ENCODE measurements at regions not wholly inside any gene's neighbourhood (a gene's known extent, or its start where the extent isn't known, plus 50 kb on each side); places are given as distances from the start of the nearest gene placed in this dataset.

GRCh38 chr10:109166935-109167334 lies 756.4 kb downstream of the XPNPEP1 start:
- no peak for DNase-seq (ENCODE audit: low read depth)
- H3K4me3 ChIP-seq (replicated peaks; ENCODE audit: low read depth, low read length): no peak overlapping the region
- no peak for TF ChIP-seq CTCF (IDR thresholded peaks at IDR 0.05; ENCODE audit: low read length, missing control alignments)

GRCh38 chr10:109159351-109159750 lies 764.0 kb downstream of the XPNPEP1 start:
- H3K4me3 ChIP-seq (replicated peaks; ENCODE audit: low read depth, low read length): no peak overlapping the region
- no peak for TF ChIP-seq CTCF (IDR thresholded peaks at IDR 0.05; ENCODE audit: low read length, missing control alignments)
- DNase-seq (ENCODE audit: low read depth): no peak

- no peak overlapping the region for H3K4me3 ChIP-seq (replicated peaks; ENCODE audit: low read depth, low read length)
- DNase-seq (ENCODE audit: low read depth): no peak
- TF ChIP-seq CTCF (IDR thresholded peaks at IDR 0.05; ENCODE audit: low read length, missing control alignments): no peak
Measured at GRCh38 chr10:109156396-109156795, 766.9 kb downstream of the XPNPEP1 start.

- no peak overlapping the region for H3K4me3 ChIP-seq (replicated peaks; ENCODE audit: low read depth, low read length)
- no peak for TF ChIP-seq CTCF (IDR thresholded peaks at IDR 0.05; ENCODE audit: low read length, missing control alignments)
- DNase-seq (ENCODE audit: low read depth): no peak
Measured at GRCh38 chr10:109149666-109150350, 773.5 kb downstream of the XPNPEP1 start.

GRCh38 chr10:109127363-109127762 lies 795.9 kb downstream of the XPNPEP1 start:
- TF ChIP-seq CTCF (IDR thresholded peaks at IDR 0.05; ENCODE audit: low read length, missing control alignments): no peak
- DNase-seq (ENCODE audit: low read depth): no peak

GRCh38 chr10:109126541-109126940 lies 796.8 kb downstream of the XPNPEP1 start:
- DNase-seq (ENCODE audit: low read depth): no peak
- no peak overlapping the region for H3K4me3 ChIP-seq (replicated peaks; ENCODE audit: low read depth, low read length)
- no peak for TF ChIP-seq CTCF (IDR thresholded peaks at IDR 0.05; ENCODE audit: low read length, missing control alignments)

More at GRCh38 chr10:109127363-109127762, 795.9 kb downstream of the XPNPEP1 start:
- H3K4me3 ChIP-seq (replicated peaks; ENCODE audit: low read depth, low read length): no peak overlapping the region

- DNase-seq (ENCODE audit: low read depth): no peak
- no peak for TF ChIP-seq CTCF (IDR thresholded peaks at IDR 0.05; ENCODE audit: low read length, missing control alignments)
- H3K4me3 ChIP-seq (replicated peaks; ENCODE audit: low read depth, low read length): no peak overlapping the region
Measured at GRCh38 chr10:109126016-109126415, 797.3 kb downstream of the XPNPEP1 start.

Measured in fibroblast of pulmonary artery (primary cell).